ENCODE measurements at regions not wholly inside any gene's neighbourhood (a gene's known extent, or its start where the extent isn't known, plus 50 kb on each side); places are given as distances from the start of the nearest gene placed in this dataset.

- no peak overlapping the region for H3K27ac Mint-ChIP-seq (ENCODE audit: unreplicated experiment)
- H3K36me3 Mint-ChIP-seq (ENCODE audit: low read depth, unreplicated experiment): no peaks in the 10 kb centered on the region
- H3K4me1 Mint-ChIP-seq (ENCODE audit: unreplicated experiment): no peaks in the 10 kb centered on the region
- no peaks in the 10 kb centered on the region for H3K9me3 Mint-ChIP-seq (ENCODE audit: unreplicated experiment)
- no peak for DNase-seq (ENCODE audit: low spot score)
- no peak overlapping the region for H3K4me3 Mint-ChIP-seq (ENCODE audit: unreplicated experiment)
- no peaks in the 10 kb centered on the region for H3K27me3 Mint-ChIP-seq (ENCODE audit: unreplicated experiment)
- TF ChIP-seq CTCF (IDR thresholded peaks at IDR 0.05; ENCODE audit: unreplicated experiment): no peak
Observed at GRCh38 chr11:92776676-92777075, 192.8 kb upstream of the MTNR1B start.

GRCh38 chr11:92779746-92780145 lies 189.7 kb upstream of the MTNR1B start:
- no peak overlapping the region for H3K4me3 Mint-ChIP-seq (ENCODE audit: unreplicated experiment)
- H3K9me3 Mint-ChIP-seq (ENCODE audit: unreplicated experiment): no peaks in the 10 kb centered on the region
- no peak for DNase-seq (ENCODE audit: low spot score)
- H3K36me3 Mint-ChIP-seq (ENCODE audit: low read depth, unreplicated experiment): no peaks in the 10 kb centered on the region
- peaks cover 2% of the 10 kb centered on the region for H3K4me1 Mint-ChIP-seq (ENCODE audit: unreplicated experiment)
- no peak for TF ChIP-seq CTCF (IDR thresholded peaks at IDR 0.05; ENCODE audit: unreplicated experiment)
- no peak overlapping the region for H3K27ac Mint-ChIP-seq (ENCODE audit: unreplicated experiment)
- no peaks in the 10 kb centered on the region for H3K27me3 Mint-ChIP-seq (ENCODE audit: unreplicated experiment)

- no peak for TF ChIP-seq CTCF (IDR thresholded peaks at IDR 0.05; ENCODE audit: unreplicated experiment)
- no peaks in the 10 kb centered on the region for H3K36me3 Mint-ChIP-seq (ENCODE audit: low read depth, unreplicated experiment)
- H3K9me3 Mint-ChIP-seq (ENCODE audit: unreplicated experiment): no peaks in the 10 kb centered on the region
- no peak overlapping the region for H3K4me3 Mint-ChIP-seq (ENCODE audit: unreplicated experiment)
- H3K4me1 Mint-ChIP-seq (ENCODE audit: unreplicated experiment): peaks cover 2% of the 10 kb centered on the region
- DNase-seq (ENCODE audit: low spot score): no peak
- H3K27ac Mint-ChIP-seq (ENCODE audit: unreplicated experiment): no peak overlapping the region
- H3K27me3 Mint-ChIP-seq (ENCODE audit: unreplicated experiment): no peaks in the 10 kb centered on the region
Observed at GRCh38 chr11:92781151-92781550, 188.3 kb upstream of the MTNR1B start.

- TF ChIP-seq CTCF (IDR thresholded peaks at IDR 0.05; ENCODE audit: unreplicated experiment): no peak
- no peaks in the 10 kb centered on the region for H3K36me3 Mint-ChIP-seq (ENCODE audit: low read depth, unreplicated experiment)
- no peak overlapping the region for H3K4me3 Mint-ChIP-seq (ENCODE audit: unreplicated experiment)
- no peaks in the 10 kb centered on the region for H3K27me3 Mint-ChIP-seq (ENCODE audit: unreplicated experiment)
- no peak overlapping the region for H3K27ac Mint-ChIP-seq (ENCODE audit: unreplicated experiment)
- peaks cover 2% of the 10 kb centered on the region for H3K4me1 Mint-ChIP-seq (ENCODE audit: unreplicated experiment)
- DNase-seq (ENCODE audit: low spot score): no peak
- H3K9me3 Mint-ChIP-seq (ENCODE audit: unreplicated experiment): no peaks in the 10 kb centered on the region
Observed at GRCh38 chr11:92782806-92783205, 186.6 kb upstream of the MTNR1B start.

GRCh38 chr11:92784331-92784730 lies 185.1 kb upstream of the MTNR1B start:
- Mint-ChIP-seq H3K9me3 (ENCODE audit: unreplicated experiment) (no peaks in the 10 kb centered on the region), H3K27ac (ENCODE audit: unreplicated experiment) (no peak overlapping the region), H3K36me3 (ENCODE audit: low read depth, unreplicated experiment) (no peaks in the 10 kb centered on the region), H3K4me3 (ENCODE audit: unreplicated experiment) (no peak overlapping the region), H3K4me1 (ENCODE audit: unreplicated experiment) (peaks cover 2% of the 10 kb centered on the region), H3K27me3 (ENCODE audit: unreplicated experiment) (no peaks in the 10 kb centered on the region)
- no peak for DNase-seq (ENCODE audit: low spot score)
- no peak for TF ChIP-seq CTCF (IDR thresholded peaks at IDR 0.05; ENCODE audit: unreplicated experiment)

Measured in endothelial cell (in vitro differentiated cells).